GM10266 (cell line): ENCODE measurements at regions not wholly inside any gene's neighbourhood (a gene's known extent, or its start where the extent isn't known, plus 50 kb on each side); places are given as distances from the start of the nearest gene placed in this dataset.

Experiments used
- DNase-seq: peaks from one replicate; pipeline ENCODE4 v3.0.0; 2012; ENCODE audit errors: extremely low spot score
- TF ChIP-seq, protein P1 (sequence below): IDR thresholded peaks from 2 replicates; pipeline ENCODE4 v1.5.1; 2012; ENCODE audit warnings: mild to moderate bottlenecking, low read depth; ENCODE audit not compliant: control insufficient read depth, insufficient read depth; ENCODE audit errors: missing control alignments

DNA sequence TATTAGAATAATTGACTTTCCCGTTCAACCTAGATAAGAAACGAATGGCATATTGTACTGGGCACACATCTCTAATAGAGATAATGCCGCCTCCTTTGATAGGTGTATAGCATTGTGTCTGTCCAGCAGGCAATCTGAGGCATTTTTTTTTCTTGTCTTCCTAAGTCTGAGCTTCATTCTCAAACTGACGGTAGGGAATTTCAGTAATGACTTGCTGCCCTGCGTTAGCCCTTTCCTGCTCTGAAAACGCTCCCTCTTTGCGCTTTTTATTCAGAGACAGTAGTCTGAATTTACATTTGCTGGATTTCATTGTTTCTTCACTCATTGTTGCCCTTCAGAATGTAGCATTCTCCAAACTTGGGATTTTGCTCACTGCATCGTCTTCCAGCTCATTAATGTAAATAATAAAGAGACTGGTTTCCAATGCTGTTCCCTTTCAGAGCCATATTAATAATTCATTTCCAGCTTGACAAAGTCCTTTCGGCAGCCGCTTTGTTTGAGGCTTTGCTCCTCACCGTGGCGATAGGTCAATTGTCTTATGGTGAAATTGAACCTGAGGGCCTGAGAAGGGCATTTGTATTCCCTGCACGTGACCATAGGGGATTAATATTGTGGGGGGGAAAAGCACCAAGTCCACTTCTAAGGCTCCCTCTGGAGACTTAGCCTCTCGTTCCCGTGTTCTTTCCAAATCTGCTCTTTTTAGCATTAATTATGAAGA is 412.1 kb downstream of the SMARCA1 start:
- DNase-seq, result no peak
- TF ChIP-seq, protein P1, sequence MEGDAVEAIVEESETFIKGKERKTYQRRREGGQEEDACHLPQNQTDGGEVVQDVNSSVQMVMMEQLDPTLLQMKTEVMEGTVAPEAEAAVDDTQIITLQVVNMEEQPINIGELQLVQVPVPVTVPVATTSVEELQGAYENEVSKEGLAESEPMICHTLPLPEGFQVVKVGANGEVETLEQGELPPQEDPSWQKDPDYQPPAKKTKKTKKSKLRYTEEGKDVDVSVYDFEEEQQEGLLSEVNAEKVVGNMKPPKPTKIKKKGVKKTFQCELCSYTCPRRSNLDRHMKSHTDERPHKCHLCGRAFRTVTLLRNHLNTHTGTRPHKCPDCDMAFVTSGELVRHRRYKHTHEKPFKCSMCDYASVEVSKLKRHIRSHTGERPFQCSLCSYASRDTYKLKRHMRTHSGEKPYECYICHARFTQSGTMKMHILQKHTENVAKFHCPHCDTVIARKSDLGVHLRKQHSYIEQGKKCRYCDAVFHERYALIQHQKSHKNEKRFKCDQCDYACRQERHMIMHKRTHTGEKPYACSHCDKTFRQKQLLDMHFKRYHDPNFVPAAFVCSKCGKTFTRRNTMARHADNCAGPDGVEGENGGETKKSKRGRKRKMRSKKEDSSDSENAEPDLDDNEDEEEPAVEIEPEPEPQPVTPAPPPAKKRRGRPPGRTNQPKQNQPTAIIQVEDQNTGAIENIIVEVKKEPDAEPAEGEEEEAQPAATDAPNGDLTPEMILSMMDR, result no peak

DNA sequence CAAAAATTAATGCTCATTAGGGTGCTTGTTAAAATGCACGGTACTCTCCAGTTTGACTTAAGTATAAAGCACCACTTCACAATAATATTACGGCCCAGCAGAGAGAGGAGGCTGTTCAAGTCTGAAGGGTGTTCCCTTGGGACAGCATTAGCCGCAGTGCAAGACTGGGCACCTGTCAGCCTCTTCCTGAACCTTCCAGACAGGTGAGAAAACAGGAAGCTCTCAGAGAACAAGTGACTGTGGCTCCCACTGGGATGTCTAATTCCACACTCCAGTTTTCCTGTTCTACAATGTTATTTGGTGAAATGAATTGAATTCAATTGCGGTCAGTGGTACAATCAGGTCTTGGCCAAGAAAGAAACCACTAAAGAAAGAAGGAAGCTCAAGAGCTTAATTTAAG is 414.4 kb downstream of the SMARCA1 start:
- TF ChIP-seq, protein P1, result no peak
- no peak for DNase-seq

DNA sequence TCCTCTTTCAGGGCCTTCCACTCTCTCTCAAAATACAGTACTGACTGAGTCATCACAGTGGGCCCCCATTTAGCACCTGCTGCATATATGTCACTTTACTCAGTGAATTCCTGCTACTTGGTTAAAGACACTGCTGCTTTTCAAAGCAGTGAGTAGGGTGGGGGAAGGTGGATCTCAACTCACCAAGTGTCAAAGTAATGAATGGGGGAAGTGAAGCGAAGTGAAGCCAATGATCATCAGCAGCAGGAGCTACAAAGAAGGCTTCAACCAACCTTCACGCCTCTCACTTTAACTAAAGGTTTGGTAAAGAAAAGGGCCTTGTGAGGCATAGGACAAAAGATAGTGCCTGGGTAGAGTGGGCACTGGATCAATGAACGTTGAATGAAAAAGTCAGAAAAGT is 424.1 kb downstream of the SMARCA1 start:
- DNase-seq, result no peak

DNA sequence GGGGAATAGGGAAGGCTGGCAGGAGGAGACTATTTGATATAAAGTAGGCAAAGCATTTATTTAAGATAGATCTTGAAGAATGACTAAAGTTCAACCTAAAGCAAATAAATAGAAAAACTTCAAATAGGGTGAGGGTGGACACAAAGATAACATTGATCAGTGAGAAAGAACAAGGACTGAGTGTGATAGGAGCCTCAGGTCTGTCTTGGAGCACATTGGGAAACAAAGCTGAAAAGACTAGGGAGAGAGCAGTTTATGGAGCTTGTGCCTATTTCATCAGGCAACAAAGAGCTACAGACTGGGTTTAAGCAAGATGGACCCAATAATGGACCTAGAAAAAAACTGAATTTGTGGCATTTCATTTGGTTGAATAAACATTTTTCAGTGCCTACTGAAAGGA is 425.6 kb downstream of the SMARCA1 start:
- TF ChIP-seq, protein P1, result no peak
- DNase-seq, result no peak

More for the DNA sequence above, 424.1 kb downstream of the SMARCA1 start:
- TF ChIP-seq, protein P1, result no peak

DNA sequence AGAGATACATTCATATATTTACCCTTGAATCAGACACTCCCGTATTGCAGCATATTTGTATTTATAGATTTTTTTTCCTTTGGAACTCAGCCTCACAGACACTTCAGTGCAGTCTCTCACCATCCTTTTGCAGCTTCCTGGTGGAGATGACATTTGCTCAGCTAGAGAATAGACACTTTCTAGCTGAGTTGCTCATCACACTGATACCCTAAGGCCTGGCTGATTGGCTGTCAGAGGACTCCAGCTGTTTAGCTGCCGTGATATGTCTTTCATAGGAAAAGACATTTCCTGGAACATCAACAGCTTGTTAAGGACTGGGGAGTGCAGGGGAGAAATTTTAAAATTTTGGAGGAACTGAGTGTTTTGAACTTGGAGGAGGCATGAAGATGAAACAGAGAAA is 429.6 kb downstream of the SMARCA1 start:
- DNase-seq, result no peak
- TF ChIP-seq, protein P1, result no peak

DNA sequence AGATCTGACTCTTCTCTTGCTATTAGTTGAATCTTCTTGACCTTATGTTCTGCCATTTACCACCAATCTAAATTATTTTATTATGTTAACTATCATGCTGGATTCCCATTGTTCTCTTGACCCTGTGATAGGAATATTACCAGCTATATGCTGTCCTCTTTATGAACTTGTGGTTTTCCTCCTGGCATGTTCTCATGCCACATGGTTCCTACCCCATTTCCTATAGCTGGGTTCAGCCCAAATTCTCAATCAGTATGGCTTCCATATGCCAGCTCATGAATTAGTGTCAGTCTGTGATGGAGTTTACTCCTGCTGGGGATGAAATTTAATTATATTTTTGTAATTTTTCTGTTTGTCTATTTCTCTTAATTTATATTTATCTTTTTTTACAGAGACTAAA is 430.5 kb downstream of the SMARCA1 start:
- no peak for DNase-seq
- TF ChIP-seq, protein P1, result no peak

DNA sequence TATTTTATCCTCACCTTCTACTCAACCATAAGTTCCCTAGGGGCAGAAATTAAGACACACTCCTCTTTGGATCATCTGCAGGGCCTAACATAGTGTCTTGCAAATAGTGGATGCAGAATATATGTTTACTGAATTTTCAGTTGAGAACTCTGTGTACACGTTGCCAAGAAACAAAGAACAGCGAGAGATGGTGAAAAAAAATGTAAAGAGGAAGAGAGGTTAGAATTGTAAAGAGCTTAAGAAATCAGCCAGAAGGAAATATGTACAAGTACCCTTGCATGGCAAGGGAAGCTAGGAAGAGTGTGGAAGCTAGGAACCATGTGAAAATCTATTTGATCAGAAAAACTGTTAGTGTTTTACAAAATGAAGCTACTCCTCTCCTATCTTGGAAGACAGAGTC is 431.0 kb downstream of the SMARCA1 start:
- DNase-seq, result no peak
- TF ChIP-seq, protein P1, result no peak
